Ishikawa (cell line): ENCODE measurements at regions not wholly inside any gene's neighbourhood (a gene's known extent, or its start where the extent isn't known, plus 50 kb on each side); places are given as distances from the start of the nearest gene placed in this dataset.

Experiments
- CEBPB ChIP-seq: IDR thresholded peaks from 2 replicates; pipeline ENCODE4 v1.6.1; 2012
- CREB1 ChIP-seq: IDR thresholded peaks from 2 replicates; pipeline ENCODE4 v1.6.1; 2012; ENCODE audit warnings: low read depth
- EGR1 ChIP-seq: IDR thresholded peaks from 2 replicates; pipeline ENCODE4 v1.6.1; 2012
- EP300 ChIP-seq: IDR thresholded peaks from 2 replicates; pipeline ENCODE4 v1.6.1; 2012; ENCODE audit warnings: borderline replicate concordance
- FOXM1 ChIP-seq: IDR thresholded peaks from 2 replicates; pipeline ENCODE4 v1.6.1; 2012; ENCODE audit warnings: low read depth, borderline replicate concordance
- MAX ChIP-seq: IDR thresholded peaks from 2 replicates; pipeline ENCODE4 v1.6.1; 2012
- NFIC ChIP-seq: IDR thresholded peaks from 2 replicates; pipeline ENCODE4 v1.6.1; 2012
- RAD21 ChIP-seq: IDR thresholded peaks from 2 replicates; pipeline ENCODE4 v1.6.1; 2012; ENCODE audit warnings: low read depth
- TAF1 ChIP-seq: IDR thresholded peaks from 2 replicates; pipeline ENCODE4 v1.6.1; 2012; ENCODE audit warnings: low read depth, mild to moderate bottlenecking
- TCF12 ChIP-seq: IDR thresholded peaks from 2 replicates; pipeline ENCODE4 v1.6.1; 2012; ENCODE audit warnings: low read depth
- TEAD4 ChIP-seq: IDR thresholded peaks from 2 replicates; pipeline ENCODE4 v1.6.1; 2012
- YY1 ChIP-seq: IDR thresholded peaks from 2 replicates; pipeline ENCODE4 v1.6.1; 2012; ENCODE audit warnings: low read depth
- ZBTB7A ChIP-seq: IDR thresholded peaks from 2 replicates; pipeline ENCODE4 v1.6.1; 2012; ENCODE audit warnings: low read depth
- TF ChIP-seq, protein P1 (sequence below): IDR thresholded peaks from 2 replicates; pipeline ENCODE4 v1.6.1; 2012
- TF ChIP-seq, protein P2 (sequence below): IDR thresholded peaks from 2 replicates; pipeline ENCODE4 v1.6.1; 2012; ENCODE audit warnings: low read depth, mild to moderate bottlenecking

- no peak for TF ChIP-seq RAD21
- TF ChIP-seq CEBPB: no peak
- no peak for TF ChIP-seq EP300
- TF ChIP-seq YY1: no peak
- TF ChIP-seq TAF1: no peak
- TF ChIP-seq FOXM1: no peak
- no peak for TF ChIP-seq TCF12
- no peak for TF ChIP-seq NFIC
- no peak for TF ChIP-seq ZBTB7A
Measured at GRCh38 chr2:67898595-67898994, 164.2 kb downstream of the C1D start.

- TF ChIP-seq CEBPB (peak; percentile 61), TCF12 (peak; percentile 97), RAD21 (no peak; the same call in 1 of the 2 replicates), NFIC (peak; percentile 98), MAX (peak; percentile 93), EP300 (peak; percentile 98), TAF1 (no peak), ZBTB7A (no peak), TEAD4 (peak; percentile 85), FOXM1 (peak; percentile 96), YY1 (no peak), CREB1 (no peak), EGR1 (no peak)
- TF ChIP-seq, protein P1, sequence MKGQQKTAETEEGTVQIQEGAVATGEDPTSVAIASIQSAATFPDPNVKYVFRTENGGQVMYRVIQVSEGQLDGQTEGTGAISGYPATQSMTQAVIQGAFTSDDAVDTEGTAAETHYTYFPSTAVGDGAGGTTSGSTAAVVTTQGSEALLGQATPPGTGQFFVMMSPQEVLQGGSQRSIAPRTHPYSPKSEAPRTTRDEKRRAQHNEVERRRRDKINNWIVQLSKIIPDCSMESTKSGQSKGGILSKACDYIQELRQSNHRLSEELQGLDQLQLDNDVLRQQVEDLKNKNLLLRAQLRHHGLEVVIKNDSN: peak; percentile 70
- TF ChIP-seq, protein P2, sequence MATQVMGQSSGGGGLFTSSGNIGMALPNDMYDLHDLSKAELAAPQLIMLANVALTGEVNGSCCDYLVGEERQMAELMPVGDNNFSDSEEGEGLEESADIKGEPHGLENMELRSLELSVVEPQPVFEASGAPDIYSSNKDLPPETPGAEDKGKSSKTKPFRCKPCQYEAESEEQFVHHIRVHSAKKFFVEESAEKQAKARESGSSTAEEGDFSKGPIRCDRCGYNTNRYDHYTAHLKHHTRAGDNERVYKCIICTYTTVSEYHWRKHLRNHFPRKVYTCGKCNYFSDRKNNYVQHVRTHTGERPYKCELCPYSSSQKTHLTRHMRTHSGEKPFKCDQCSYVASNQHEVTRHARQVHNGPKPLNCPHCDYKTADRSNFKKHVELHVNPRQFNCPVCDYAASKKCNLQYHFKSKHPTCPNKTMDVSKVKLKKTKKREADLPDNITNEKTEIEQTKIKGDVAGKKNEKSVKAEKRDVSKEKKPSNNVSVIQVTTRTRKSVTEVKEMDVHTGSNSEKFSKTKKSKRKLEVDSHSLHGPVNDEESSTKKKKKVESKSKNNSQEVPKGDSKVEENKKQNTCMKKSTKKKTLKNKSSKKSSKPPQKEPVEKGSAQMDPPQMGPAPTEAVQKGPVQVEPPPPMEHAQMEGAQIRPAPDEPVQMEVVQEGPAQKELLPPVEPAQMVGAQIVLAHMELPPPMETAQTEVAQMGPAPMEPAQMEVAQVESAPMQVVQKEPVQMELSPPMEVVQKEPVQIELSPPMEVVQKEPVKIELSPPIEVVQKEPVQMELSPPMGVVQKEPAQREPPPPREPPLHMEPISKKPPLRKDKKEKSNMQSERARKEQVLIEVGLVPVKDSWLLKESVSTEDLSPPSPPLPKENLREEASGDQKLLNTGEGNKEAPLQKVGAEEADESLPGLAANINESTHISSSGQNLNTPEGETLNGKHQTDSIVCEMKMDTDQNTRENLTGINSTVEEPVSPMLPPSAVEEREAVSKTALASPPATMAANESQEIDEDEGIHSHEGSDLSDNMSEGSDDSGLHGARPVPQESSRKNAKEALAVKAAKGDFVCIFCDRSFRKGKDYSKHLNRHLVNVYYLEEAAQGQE: no peak
Measured at GRCh38 chr2:67899187-67899586, 163.6 kb downstream of the C1D start.

GRCh38 chr2:67900826-67901225 lies 162.0 kb downstream of the C1D start:
- TF ChIP-seq, protein P2: no peak
- TF ChIP-seq EP300: no peak
- TF ChIP-seq MAX: no peak
- no peak for TF ChIP-seq EGR1
- TF ChIP-seq NFIC: no peak
- TF ChIP-seq TCF12: no peak
- TF ChIP-seq ZBTB7A: no peak
- TF ChIP-seq, protein P1: no peak
- no peak for TF ChIP-seq CEBPB
- no peak for TF ChIP-seq CREB1
- TF ChIP-seq YY1: no peak
- TF ChIP-seq TEAD4: no peak
- TF ChIP-seq FOXM1: no peak
- TF ChIP-seq RAD21: no peak

DNA sequence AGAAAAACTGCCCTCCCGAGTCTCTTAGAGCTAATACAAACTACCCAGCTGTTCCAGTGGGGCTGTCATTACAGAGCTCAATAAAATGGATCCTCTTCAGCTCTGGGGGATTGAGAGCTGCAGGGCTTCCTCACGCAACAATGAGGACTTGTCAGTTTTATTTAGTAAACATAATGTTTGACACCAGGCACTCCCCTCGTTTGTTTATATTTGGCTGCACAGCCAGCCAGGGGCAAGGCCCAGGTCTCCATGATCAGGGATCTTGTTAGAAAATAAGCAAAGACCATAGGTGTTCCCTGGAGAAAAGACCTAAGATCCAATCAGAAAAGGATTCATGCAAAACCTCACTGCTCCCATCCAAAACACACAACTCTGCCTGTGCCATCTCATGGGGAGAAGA lies 158.2 kb downstream of the C1D start:
- TF ChIP-seq ZBTB7A (no peak), TAF1 (no peak), EGR1 (no peak), CREB1 (no peak), TEAD4 (no peak), RAD21 (no peak)
- TF ChIP-seq, protein P2: no peak
- TF ChIP-seq, protein P1: no peak
